GM20431 (cell line): ENCODE measurements at regions not wholly inside any gene's neighbourhood (a gene's known extent, or its start where the extent isn't known, plus 50 kb on each side); places are given as distances from the start of the nearest gene placed in this dataset.

Experiments
- in situ Hi-C: fragments of 300-500 bp; cut with MseI, MboI; formaldehyde crosslinking; loops from one replicate; pipeline ENCODE4 v1.15.0; 2020; ENCODE audit warnings: low sequenced_read_pairs; ENCODE audit not compliant: unreplicated experiment

DNA sequence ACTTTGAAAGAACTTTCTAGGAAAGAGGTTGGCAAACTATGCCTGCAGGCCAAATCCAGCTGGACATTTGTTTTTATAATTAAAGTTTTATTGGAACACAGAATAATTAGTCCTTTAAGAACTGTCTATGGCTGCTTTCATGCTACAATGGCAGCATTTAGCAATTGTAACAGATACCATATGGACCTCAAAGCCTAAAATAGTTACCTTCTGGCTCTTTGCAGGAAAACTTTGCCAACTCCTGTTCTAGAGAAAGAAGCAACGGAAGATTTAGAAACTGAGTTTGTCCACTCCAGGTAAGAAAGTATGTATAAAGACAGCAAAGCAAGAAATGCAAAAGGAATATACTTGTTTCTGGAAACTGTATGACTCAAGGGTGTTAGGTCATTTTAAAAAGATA lies 281.7 kb upstream of the TRPM3 start:
- in situ Hi-C loops: no loop called here

DNA sequence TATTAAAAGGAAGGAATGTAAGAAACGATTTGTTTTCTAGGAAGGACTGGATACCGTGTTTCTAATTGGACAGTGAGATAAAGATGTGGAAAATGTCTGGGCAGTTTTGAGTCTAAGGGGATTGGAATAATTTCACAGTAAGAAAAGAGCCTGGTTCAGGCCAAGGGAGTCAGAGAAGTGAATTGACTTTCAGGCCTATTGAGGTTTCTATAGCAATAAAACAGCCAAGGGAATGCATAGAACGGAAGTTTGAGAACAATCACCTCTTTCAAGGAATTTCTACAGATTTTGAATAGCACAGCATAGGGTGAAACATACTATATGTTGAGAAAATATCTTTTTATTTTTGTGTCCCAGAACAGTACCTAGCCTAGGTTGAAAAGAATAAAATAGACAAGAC lies 271.6 kb upstream of the TRPM3 start:
- in situ Hi-C loops: no loop called here

DNA sequence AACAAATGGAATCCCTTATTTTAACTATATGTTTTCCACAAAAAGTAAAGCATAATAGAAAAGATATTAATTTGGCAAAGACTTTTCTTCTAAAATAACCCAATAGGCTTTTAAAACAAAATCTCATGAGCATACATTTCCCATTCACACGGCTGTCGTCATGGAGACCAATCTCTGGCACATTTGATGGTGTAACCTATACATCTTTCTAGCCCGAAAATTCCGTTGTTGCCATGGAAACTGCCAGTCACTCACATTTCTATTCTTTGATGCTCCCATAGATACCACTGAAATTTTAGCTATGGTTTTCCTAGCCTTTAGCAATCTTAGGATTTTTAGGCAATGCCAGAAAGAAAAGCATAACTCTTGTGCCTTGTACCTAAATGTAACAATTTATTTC lies 262.9 kb upstream of the TRPM3 start:
- in situ Hi-C loops: no loop called here

DNA sequence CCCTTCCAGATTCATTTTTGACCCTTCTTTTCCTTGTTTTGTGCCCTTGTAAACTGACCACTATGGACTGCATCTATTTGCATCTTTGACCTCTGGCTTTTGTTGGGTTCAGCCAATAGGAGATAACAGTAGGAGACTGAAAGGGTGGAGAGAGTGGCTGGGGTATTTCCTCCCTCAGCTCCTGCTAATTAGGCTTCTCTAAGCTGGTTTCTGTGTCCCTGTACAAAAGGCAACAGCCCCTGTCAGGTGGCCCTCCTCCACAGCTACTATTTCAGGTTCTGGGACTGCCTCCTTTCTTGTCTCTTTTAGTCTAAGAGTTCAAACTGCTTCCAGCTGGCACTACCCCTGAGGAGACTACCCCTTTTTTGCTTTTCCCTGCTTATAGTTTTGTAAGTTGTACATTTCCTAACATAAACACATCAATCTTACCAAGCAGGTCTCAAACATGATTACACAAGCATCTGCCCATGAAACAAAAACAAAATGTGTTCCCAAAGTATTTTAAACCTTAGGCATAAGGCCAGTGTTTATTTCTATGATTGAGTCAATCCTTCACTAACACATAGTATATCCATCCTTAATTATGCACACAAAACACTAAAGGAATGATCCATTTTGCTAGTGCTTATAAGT lies 262.0 kb upstream of the TRPM3 start:
- in situ Hi-C loops: no loop called here

DNA sequence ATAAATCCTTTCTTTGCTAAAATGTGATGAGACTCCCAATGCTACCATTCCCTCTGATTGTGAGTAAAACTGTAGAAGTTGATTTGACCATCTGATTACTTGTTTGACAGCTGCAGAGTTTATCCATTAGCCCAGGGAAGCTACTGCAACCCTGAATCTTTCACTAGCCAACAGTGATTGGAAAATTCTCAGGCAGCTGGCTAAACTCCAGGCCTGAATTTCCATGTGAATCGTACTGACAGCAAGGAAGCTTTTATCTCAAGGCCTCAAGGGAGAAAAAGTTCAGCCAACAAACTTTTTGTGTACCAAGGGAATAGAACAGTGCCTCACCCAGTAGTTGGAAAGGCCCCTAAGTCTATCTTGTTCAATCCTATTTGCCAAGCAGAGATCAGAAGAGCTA lies 246.7 kb upstream of the TRPM3 start:
- in situ Hi-C loops: no loop called here

DNA sequence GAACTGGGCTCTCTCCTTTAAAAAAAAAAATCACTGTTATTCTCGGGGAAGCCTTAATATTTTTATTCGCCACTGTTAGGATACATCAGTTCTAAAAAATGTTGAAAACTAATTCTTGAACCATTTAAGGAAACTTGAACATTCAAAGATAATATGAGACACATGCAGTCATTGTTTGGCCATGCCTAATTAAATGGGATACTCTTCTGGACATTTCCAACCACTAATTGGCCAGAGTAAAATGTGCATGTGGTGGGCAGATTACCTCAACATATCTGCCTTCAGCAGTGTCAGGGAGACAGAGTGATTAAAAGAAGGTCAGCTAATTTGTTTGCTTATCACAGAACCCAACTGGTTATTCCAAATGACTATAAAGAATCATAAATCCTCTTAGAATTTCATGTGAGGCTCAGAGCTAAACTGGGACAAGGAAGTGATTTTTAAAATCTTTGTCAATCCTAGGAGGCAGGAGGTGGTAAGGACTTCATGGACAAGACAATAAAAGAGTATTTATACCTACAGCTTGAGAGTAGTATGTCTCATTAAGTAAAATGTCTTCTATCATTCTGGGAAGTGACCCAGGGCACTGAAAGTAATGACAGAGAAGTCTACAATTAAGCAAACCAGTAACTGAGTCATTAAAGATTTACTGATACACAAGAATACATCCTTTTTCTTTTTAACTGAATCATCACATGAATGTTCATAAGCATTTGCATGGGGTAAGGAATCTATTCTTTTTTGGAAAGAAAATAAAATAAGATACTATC lies 242.9 kb upstream of the TRPM3 start:
- in situ Hi-C loops: no loop called here

DNA sequence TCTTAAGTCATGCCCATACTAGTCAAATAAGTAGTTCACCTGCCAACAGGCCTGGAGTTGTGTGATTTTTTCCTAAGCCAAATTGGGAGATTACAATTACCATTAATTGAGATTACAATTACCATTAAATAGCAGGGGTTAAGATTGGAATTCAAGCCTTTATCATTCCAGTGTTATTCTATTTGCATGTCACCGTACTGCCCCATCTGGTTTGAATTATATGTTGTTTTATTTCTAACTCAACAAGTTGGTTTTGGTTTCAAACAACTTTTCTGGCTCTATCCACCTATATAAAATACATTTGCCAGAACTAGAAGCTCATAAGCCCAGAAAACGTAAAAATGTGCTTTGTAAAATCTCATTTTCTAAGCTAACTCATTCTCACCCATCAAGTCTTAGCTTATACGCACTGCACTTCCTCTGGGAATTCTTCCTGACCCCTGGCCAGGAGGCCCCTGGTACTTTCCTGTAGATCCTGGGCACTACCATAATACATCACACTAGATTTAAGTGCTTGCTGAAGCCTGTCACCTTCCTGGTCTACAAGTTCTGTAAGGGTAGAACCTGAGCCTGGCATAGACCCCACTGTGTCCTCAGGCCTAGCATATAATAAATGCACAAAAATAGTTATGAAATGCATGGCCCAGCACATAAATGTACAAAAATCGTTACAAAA lies 242.0 kb upstream of the TRPM3 start:
- in situ Hi-C loops: no loop called here

DNA sequence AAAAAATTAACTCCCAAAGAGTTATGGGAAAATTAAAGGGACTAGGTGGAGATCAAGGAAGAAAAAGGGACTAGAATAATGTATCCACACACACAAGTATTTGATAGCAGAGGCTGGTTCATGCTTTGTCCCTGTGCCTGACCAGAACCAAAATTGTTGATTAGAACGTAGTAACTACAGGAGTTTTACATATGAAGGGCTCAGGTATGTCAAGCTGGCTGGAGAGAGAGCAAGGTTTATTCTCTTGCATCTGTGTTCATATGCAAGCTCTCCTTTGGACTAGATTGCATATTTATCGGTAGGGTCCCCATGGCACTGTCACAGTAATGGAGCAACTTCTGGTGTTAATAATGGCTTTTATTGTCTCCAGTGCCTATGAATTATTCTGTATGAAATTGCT lies 239.9 kb upstream of the TRPM3 start:
- in situ Hi-C loops: no loop called here

DNA sequence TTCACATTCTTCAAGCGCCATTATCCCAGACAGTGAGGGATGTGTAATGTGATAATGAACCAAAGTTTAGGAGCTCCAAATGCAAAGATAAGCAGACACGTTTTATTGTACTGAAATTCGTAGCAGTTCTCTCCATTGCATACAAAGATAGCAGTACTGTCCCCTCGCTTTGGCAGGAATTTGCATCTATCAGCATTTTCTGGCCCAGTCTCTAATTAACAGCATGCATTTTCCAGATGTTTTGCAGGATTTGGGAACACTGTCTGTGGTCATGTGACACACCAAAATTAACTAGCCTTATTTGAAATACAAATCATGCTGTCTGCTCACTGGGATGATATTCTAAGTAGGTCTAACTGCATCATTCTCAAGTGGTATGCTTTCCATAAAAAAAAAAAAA lies 235.9 kb upstream of the TRPM3 start:
- in situ Hi-C loops: no loop called here

DNA sequence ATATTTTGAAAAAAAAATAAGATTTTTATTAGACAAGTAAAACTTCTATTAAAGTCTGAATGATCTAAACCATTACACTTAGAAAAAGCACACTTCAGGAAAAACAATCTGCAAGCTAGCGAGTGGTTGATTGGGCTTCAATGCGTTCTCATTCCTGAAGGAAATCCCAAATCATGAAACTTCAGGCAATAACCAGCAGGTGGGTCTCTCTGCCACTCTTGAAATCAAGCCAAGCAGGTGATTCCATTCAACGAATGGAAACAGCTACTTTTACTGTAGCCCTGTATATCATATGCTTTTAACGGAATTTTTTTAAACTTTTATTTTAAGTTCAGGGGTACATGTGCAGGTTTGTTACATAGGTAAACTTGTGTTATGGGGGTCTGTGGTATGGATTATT lies 234.5 kb upstream of the TRPM3 start:
- in situ Hi-C loops: no loop called here

DNA sequence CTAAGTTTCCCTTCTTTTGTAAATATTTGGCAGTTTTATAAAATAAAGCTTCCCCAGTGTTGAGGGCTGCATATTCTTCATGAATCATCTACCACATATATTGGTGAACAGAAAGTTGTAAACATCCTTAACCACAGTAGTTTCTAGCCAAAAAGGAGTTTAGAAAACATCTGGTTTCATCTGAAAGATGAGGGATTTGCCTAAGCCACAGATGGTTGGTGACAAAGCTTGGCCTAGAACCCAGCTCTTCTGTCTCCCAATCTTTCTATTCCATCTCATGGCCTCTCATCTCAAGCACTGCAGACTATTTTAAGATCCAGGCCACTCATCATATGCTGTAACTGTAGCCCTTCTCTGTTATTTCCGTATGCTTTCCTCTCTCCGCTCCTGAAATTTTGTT lies 232.3 kb upstream of the TRPM3 start:
- in situ Hi-C loops: no loop called here

DNA sequence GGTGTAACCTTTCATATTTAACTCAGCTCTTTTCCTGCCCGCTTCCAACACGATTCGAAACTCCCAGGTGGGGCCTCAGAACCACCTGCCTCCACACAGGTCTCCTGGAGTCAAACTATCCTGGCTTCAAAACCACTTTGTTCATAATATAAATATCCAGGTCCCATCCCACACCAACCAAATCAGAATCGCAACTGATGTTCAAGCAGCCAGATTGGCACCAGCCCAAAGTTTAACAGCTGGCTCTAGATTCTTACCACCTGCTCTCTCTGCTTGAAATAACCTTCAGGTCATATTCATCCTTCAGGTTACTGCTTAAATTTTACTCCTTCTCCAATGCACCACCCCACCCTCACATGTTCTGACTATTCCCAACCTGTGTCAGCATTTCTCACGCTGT lies 231.4 kb upstream of the TRPM3 start:
- in situ Hi-C loops: no loop called here

DNA sequence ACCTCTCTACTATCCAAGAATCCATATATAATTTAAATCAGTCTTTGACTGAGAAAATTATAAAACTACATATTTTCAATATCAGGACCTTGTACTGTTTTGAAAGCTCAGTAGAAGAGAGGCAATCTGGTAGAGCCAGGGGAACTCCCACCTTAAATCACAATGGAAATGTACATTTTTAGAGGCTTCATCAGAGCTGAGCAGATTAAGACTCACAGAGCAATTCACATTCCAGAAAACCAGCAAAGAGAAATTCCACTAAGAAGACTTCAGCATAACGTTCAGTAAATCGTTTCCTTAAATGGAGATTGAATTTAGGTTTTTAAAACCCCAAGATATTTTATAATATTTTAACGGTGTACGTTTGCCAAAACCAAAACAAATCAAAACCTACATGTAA lies 227.8 kb upstream of the TRPM3 start:
- in situ Hi-C loops: no loop called here

DNA sequence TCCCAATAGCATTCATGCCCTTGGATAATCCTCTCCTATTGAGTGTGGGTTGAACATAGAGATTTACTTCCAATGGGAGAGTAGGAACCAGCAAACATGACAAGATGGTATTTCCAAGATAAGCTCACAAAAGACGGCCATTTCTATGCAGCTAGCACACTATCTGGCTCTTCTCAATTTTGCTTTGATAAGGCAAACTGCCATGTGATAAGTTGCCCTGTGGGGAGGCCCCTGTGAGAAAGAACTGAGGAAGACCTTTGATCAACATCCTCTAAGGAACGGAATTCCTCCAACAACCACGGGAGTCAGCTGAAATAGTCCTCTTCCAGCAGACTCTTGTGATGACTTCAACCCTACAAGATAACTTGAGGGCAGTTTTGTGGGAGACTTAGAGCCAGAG lies 211.9 kb upstream of the TRPM3 start:
- in situ Hi-C loops: no loop called here

DNA sequence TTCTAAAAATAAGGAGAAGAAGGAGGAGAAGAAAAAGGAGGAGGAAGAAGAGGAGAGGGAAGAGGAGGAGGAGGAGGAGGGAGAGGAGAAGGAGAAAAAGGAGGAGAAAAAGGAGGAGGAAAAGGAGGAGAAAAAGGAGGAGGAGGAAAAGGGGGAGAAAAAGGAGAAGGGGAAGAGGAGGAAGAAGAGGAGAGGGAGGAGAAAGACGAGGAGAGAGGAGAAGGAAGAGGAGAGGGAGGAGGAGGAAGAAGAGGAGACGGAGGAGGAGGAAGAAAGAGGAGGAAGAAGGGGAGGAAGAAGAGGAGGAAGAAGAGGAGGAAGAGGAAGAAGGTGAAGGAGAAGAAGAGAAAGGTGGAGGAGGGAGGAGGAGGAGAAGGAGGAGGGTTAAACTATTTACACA lies 210.2 kb upstream of the TRPM3 start:
- in situ Hi-C loops: no loop called here

DNA sequence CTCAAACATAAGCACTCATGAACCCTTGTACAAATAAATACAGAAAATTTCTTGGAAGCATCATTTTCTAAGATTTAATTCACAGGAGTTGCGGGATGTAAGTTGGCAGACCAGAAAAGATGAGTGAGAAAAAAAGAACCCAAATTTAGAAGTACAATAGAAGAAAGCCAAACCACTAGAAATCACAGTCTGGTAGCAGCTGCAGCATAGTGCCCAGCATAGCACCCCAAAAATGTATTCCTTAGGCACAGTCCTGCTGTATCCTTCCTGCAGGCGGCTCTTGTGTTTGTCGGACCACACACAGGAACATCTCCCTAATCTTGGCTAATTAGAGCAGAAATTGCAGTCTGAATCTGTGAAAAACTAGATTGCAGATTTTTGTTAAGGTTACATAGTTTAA lies 208.5 kb upstream of the TRPM3 start:
- in situ Hi-C loops: no loop called here

DNA sequence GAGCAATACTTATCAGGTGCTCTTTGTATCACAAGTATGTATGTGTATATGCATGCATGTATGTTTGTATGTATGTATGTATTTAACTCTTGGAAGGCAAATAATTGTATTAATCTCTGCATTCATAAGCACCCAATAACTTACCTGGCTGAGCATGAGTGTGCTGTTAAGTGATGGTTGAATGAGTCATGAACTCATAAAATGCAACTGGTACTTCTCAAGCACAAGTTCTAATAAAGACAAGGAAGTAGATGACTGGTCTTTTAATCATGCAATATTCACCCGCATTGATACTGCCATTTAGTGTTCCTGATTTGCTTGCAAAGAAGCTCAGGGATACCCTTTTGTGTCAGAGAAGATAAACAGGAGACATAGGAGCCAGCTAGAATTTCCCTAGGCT lies 204.9 kb upstream of the TRPM3 start:
- in situ Hi-C loops: no loop called here

DNA sequence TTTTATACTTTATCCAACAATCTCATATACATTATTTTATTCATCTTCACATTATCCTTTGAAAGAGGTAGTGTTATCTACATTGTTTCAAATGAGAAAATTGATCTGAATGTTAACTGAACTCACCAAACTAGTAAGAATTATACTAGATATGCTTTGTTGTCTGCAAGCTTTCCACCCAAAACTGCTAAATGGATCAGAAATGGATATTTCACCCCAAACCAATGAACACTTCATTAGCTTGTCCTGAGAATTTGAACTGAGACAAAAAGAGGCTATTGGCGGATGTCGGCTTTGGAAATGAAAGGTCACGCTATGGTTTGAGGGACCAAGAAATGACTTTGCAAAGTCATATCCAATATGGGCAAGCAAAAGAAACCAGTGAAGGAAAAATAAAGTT lies 201.9 kb upstream of the TRPM3 start:
- in situ Hi-C loops: no loop called here

DNA sequence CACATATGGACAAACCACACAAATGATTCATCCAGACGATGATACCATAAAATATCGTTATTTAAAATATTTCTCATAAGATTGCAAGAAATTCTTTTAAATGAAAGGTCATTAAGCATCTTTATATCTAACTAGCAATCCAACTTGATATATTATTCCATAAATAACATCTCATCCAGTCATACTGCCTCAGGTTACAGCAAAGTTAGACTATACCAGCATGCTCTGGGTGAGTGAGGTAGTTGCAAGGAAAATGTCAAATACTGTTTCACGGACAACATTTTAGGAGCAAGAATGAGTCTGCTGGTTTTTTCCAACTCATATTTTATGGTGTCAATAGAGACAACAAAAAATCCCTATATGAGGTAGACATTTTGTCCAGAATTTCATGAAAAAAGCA lies 200.9 kb upstream of the TRPM3 start:
- in situ Hi-C loops: no loop called here

DNA sequence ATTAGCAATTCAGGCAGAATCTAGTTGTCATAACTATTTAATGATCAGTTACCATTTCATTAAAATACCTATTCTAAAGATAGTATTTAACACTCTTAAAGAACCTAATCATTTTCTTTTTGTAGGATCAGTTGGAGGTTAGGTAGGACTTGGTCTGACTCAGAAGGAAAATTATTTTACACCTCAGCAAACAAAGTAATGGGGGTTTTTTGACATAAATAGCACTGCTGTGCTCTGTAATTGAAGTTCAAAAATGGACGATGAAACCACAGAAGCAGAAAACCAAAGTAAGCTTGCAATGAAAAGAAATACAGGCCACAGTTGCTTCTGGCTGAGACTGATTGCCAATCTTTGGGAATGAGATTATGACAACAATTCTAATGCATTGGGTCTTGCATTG lies 187.0 kb upstream of the TRPM3 start:
- in situ Hi-C loops: no loop called here

DNA sequence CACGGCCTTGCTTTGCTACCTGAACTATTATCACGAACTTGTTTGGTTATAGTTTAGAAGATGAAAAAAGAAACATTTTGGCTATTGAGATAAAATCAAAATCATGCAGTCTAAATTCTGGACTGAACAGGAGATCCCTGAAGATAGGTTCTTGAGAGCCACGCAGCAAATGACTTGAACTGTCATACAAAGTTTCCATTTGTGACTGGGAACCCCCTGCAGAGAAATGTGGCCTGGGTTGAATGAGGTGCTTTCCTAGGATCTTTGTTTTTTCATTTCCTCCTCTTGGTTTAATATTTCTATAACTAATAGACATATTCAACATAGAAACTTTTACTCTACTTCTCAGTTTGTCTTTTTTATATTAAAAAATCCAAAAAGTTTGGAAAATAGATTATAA lies 184.7 kb upstream of the TRPM3 start:
- in situ Hi-C loops: no loop called here

DNA sequence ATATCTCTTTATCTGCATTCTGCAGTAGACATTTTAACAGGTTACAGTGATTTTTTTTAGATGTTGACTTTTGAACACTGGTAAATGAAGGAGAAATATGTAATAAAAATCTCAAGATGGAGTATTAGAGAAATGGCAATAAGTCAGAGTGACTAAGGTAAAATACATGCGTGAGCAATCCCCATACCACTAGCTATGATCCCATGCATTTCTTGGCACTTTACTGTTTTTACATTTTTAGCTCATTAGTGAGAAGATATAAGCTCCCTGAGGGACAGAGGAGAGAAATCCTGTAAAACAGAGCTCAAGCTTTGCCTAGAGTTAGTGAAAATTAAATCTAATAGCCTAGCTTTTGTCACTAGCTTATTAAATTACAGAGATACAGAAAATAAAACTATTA lies 181.9 kb upstream of the TRPM3 start:
- in situ Hi-C loops: no loop called here
